ENCODE measurements at regions not wholly inside any gene's neighbourhood (a gene's known extent, or its start where the extent isn't known, plus 50 kb on each side); places are given as distances from the start of the nearest gene placed in this dataset.

DNA sequence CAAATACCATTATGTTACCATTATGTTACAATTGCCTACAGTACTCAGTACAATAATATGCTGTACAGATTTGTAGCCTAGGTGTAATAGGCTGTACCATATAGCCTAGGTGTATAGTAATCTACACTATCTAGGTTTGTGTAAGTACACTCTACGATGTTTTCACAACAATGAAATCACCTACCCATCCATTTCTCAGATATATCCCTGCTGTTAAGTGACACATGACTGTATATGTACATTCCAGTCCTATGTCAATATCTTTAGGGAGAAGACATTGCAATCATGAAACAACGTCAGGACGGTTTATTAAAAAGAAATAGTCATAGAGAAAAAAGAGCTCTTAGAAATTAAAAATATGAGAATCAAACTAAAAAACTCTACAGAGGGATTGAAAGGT, 119.0 kb upstream of the CDC42EP3 start:
- no peak for TF ChIP-seq CTCF (conservative IDR thresholded peaks at IDR 0.05; ENCODE audit: low read depth, low read length)
- TF ChIP-seq EZH2 (IDR thresholded peaks at IDR 0.05; ENCODE audit: borderline replicate concordance, low read depth, low read length, poor library complexity, severe bottlenecking), result no peak

All from A673 (cell line).